H9 (cell line): ENCODE measurements at regions not wholly inside any gene's neighbourhood (a gene's known extent, or its start where the extent isn't known, plus 50 kb on each side); places are given as distances from the start of the nearest gene placed in this dataset.

Source experiments
- DNase-seq: peaks from one replicate; pipeline ENCODE4 v3.0.0-alpha.2; 2017
- H2AFZ ChIP-seq: one replicate; pipeline ENCODE4 v1.6.1; 2013; ENCODE audit warnings: mild to moderate bottlenecking, low read length, control low read depth, moderate library complexity
- H2AK5ac ChIP-seq: 2 replicates; pipeline ENCODE4 v1.6.1; 2013; ENCODE audit warnings: low read length, control low read depth, mixed read lengths; ENCODE audit not compliant: insufficient read length
- H2BK120ac ChIP-seq: one replicate; pipeline ENCODE4 v1.6.1; 2013; ENCODE audit warnings: low read depth, mild to moderate bottlenecking, low read length, control low read depth, inconsistent platforms; ENCODE audit not compliant: poor library complexity, severe bottlenecking
- H2BK12ac ChIP-seq: 2 replicates; pipeline ENCODE4 v1.6.1; 2013; ENCODE audit warnings: low read length, control low read depth, mixed read lengths, low read depth; ENCODE audit not compliant: insufficient read length
- H2BK15ac ChIP-seq: 2 replicates; pipeline ENCODE4 v1.6.1; 2013; ENCODE audit warnings: low read depth, low read length, control low read depth
- H2BK20ac ChIP-seq: one replicate; pipeline ENCODE4 v1.6.1; 2013; ENCODE audit warnings: low read depth, mild to moderate bottlenecking, low read length, control low read depth, inconsistent platforms; ENCODE audit not compliant: poor library complexity, severe bottlenecking
- H2BK5ac ChIP-seq: 2 replicates; pipeline ENCODE4 v1.6.1; 2013; ENCODE audit warnings: low read length, control low read depth, mixed read lengths; ENCODE audit not compliant: insufficient read length
- H3K14ac ChIP-seq: 2 replicates; pipeline ENCODE4 v1.6.1; 2013; ENCODE audit warnings: low read length, control low read depth; ENCODE audit not compliant: insufficient read depth
- H3K18ac ChIP-seq: 2 replicates; pipeline ENCODE4 v1.6.1; 2013; ENCODE audit warnings: low read depth, mild to moderate bottlenecking, mixed read lengths, low read length, control low read depth; ENCODE audit not compliant: insufficient read length
- H3K23ac ChIP-seq: 2 replicates; pipeline ENCODE4 v1.6.1; 2013; ENCODE audit warnings: low read length, control low read depth, mixed read lengths, low read depth; ENCODE audit not compliant: insufficient read length
- H3K23me2 ChIP-seq: 2 replicates; pipeline ENCODE4 v1.6.1; 2013; ENCODE audit warnings: low read depth, mild to moderate bottlenecking, mixed read lengths, low read length, control low read depth; ENCODE audit not compliant: insufficient read length, poor library complexity, severe bottlenecking
- H3K27ac ChIP-seq: 2 replicates; pipeline ENCODE4 v1.5.1; 2013; ENCODE audit warnings: low read length, control low read depth, mixed read lengths, low read depth; ENCODE audit not compliant: insufficient read length
- H3K27me3 ChIP-seq: 2 replicates; pipeline ENCODE4 v1.6.1; 2013; ENCODE audit warnings: low read length, control low read depth, inconsistent platforms; ENCODE audit not compliant: insufficient read depth
- H3K4ac ChIP-seq: 2 replicates; pipeline ENCODE4 v1.6.1; 2013; ENCODE audit warnings: low read depth, mild to moderate bottlenecking, control low read depth, inconsistent platforms, low read length, moderate library complexity
- H3K4me1 ChIP-seq: 2 replicates; pipeline ENCODE4 v1.6.1; 2013; ENCODE audit warnings: low read length, control low read depth, inconsistent platforms; ENCODE audit not compliant: insufficient read depth
- H3K4me2 ChIP-seq: 2 replicates; pipeline ENCODE4 v1.6.1; 2013; ENCODE audit warnings: low read length, control low read depth, mixed read lengths; ENCODE audit not compliant: insufficient read length, insufficient read depth
- H3K56ac ChIP-seq: 2 replicates; pipeline ENCODE4 v1.6.1; 2013; ENCODE audit warnings: low read depth, mild to moderate bottlenecking, mixed read lengths, low read length, control low read depth; ENCODE audit not compliant: insufficient read length
- H3K79me1 ChIP-seq: 2 replicates; pipeline ENCODE4 v1.6.1; 2013; ENCODE audit warnings: low read depth, mild to moderate bottlenecking, moderate library complexity, low read length, control low read depth, inconsistent platforms; ENCODE audit not compliant: insufficient read depth, poor library complexity, severe bottlenecking
- H3K79me2 ChIP-seq: 2 replicates; pipeline ENCODE4 v1.6.1; 2013; ENCODE audit warnings: low read length, control low read depth, inconsistent platforms; ENCODE audit not compliant: insufficient read depth
- H3K9ac ChIP-seq: 2 replicates; pipeline ENCODE4 v1.6.1; 2013; ENCODE audit warnings: low read length, control low read depth, mixed read lengths; ENCODE audit not compliant: insufficient read length; ENCODE audit errors: extremely low read depth
- H3K9me3 ChIP-seq: one replicate; pipeline ENCODE4 v1.6.1; 2013; ENCODE audit warnings: low read depth, low read length, inconsistent platforms; ENCODE audit not compliant: control insufficient read depth
- H3T11ph ChIP-seq: one replicate; pipeline ENCODE4 v1.6.1; 2013; ENCODE audit warnings: mild to moderate bottlenecking, low read length, control low read depth, inconsistent platforms
- H4K20me1 ChIP-seq: one replicate; pipeline ENCODE4 v1.6.1; 2013; ENCODE audit not compliant: control insufficient read depth, insufficient read length, insufficient read depth
- H4K5ac ChIP-seq: 2 replicates; pipeline ENCODE4 v1.6.1; 2013; ENCODE audit warnings: low read depth, mild to moderate bottlenecking, mixed read lengths, low read length, control low read depth; ENCODE audit not compliant: insufficient read length
- H4K8ac ChIP-seq: replicated peaks from 2 replicates; pipeline ENCODE4 v1.6.1; 2013; ENCODE audit warnings: low read length, control low read depth, mixed read lengths, low read depth; ENCODE audit not compliant: insufficient read length
- H4K91ac ChIP-seq: 2 replicates; pipeline ENCODE4 v1.6.1; 2013; ENCODE audit warnings: low read depth, mild to moderate bottlenecking, moderate library complexity, mixed read lengths, low read length, control low read depth; ENCODE audit not compliant: insufficient read length
- H3K27ac Mint-ChIP-seq, 3 experiments: 2 replicates in 2 of 3; 3 replicates in 1 of 3; pipeline ENCODE4 v1.8.0; 2020 to 2021; ENCODE audit warnings: mixed read lengths in 3 of 3, mild to moderate bottlenecking in 1 of 3, moderate library complexity in 1 of 3
- H3K27me3 Mint-ChIP-seq: 2 replicates; pipeline ENCODE4 v1.8.0; 2021; ENCODE audit warnings: low read depth, mild to moderate bottlenecking, moderate library complexity, mixed read lengths
- H3K36me3 Mint-ChIP-seq, 3 experiments: 2 replicates in 2 of 3; 3 replicates in 1 of 3; pipeline ENCODE4 v1.8.0; 2020 to 2021; ENCODE audit warnings: low read depth in 3 of 3, mixed read lengths in 3 of 3; ENCODE audit not compliant: insufficient read depth in 1 of 3
- H3K4me1 Mint-ChIP-seq, 2 experiments: 2 replicates each; pipeline ENCODE4 v1.8.0; 2020; ENCODE audit warnings: mixed read lengths in 2 of 2
- H3K4me3 Mint-ChIP-seq, 2 experiments: 2 replicates in 1 of 2; 3 replicates in 1 of 2; pipeline ENCODE4 v1.8.0; 2020 to 2021; ENCODE audit warnings: mild to moderate bottlenecking in 2 of 2, mixed read lengths in 2 of 2, moderate library complexity in 1 of 2
- H3K9me3 Mint-ChIP-seq, 2 experiments: 2 replicates in 1 of 2; 3 replicates in 1 of 2; pipeline ENCODE4 v1.8.0; 2020; ENCODE audit warnings: mild to moderate bottlenecking in 2 of 2, mixed read lengths in 2 of 2, moderate library complexity in 1 of 2
- WGBS: extraction: QIAGEN DNeasy Blood & Tissue Kit; methylation state at CpG from one replicate; pipeline ENCODE4 v1.1.7; 2013; ENCODE audit warnings: missing lambda C conversion rate, low lambda C conversion rate, mixed read lengths; ENCODE audit not compliant: insufficient read length; ENCODE audit errors: extremely low coverage; 5-methylcytosine and 5-hydroxymethylcytosine counted together
- TF ChIP-seq, protein P1 (sequence below): fragments of 200-600 bp; sonication (generic); conservative IDR thresholded peaks from 3 replicates; pipeline ENCODE4 v1.8.0; 2021; ENCODE audit warnings: antibody characterized with exemption, mild to moderate bottlenecking

DNA sequence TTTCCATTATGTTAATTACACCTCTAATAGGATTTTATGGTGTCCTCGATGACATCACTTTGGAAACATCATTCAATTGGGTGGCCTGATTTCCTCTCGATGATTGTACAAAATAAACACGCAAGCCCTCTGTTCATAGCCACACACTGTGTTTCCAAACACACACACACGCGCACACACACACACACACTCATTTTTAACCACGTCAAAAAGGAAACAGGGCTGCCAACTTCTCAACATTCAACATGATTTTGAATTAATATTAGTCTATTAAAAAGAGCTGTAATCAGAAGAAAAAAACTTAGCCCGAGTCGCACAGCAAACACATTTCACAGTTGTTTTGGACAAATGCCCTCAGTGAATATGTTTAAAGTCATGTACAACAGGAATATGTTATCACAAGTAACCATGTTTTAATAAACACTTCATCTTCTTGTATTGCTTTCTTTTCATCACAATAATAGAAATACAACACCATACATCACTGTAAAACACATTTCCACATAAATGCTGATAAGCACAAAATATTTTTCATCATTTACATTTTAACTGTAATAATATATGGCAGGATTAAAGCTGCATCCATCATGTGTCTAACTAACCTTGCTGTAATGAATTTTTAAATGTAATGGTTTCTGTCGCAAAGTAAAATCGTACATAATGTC lies 219.1 kb upstream of the IRX3 start:
- H2AFZ ChIP-seq, result no peak overlapping the region
- Mint-ChIP-seq H3K27me3 (peaks cover 5% of the 10 kb centered on the region), H3K4me3 (no peak overlapping the region), H3K4me1 (peaks cover 51 to 66% of the 10 kb centered on the region in 2 experiments), H3K27ac (no peak overlapping the region; a peak in 1 of 7 replicates), H3K9me3 (no peaks in the 10 kb centered on the region; a peak in 1 of 5 replicates), H3K36me3 (peaks cover 0 to 2% (median 0%) of the 10 kb centered on the region in 3 experiments; a peak in 1 of 7 replicates)
- peaks cover 4% of the 10 kb centered on the region for H3K4me1 ChIP-seq
- H4K91ac ChIP-seq, result no peak overlapping the region
- no peak overlapping the region for H3K27ac ChIP-seq
- H3T11ph ChIP-seq, result no peak overlapping the region
- no CpG with 5 or more reads among the region's 10 CpGs for WGBS
- H2BK5ac ChIP-seq, result no peak overlapping the region
- TF ChIP-seq, protein P1, sequence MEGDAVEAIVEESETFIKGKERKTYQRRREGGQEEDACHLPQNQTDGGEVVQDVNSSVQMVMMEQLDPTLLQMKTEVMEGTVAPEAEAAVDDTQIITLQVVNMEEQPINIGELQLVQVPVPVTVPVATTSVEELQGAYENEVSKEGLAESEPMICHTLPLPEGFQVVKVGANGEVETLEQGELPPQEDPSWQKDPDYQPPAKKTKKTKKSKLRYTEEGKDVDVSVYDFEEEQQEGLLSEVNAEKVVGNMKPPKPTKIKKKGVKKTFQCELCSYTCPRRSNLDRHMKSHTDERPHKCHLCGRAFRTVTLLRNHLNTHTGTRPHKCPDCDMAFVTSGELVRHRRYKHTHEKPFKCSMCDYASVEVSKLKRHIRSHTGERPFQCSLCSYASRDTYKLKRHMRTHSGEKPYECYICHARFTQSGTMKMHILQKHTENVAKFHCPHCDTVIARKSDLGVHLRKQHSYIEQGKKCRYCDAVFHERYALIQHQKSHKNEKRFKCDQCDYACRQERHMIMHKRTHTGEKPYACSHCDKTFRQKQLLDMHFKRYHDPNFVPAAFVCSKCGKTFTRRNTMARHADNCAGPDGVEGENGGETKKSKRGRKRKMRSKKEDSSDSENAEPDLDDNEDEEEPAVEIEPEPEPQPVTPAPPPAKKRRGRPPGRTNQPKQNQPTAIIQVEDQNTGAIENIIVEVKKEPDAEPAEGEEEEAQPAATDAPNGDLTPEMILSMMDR, result no peak
- no peak overlapping the region for H3K14ac ChIP-seq
- no peak overlapping the region for H4K8ac ChIP-seq
- H4K20me1 ChIP-seq, result no peaks in the 10 kb centered on the region
- H3K79me1 ChIP-seq, result no peaks in the 10 kb centered on the region
- no peak overlapping the region for H3K4me2 ChIP-seq
- H3K9ac ChIP-seq, result no peak overlapping the region
- no peak overlapping the region for H4K5ac ChIP-seq
- no peaks in the 10 kb centered on the region for H3K9me3 ChIP-seq
- H2AK5ac ChIP-seq, result no peak overlapping the region
- no peak overlapping the region for H3K18ac ChIP-seq
- no peaks in the 10 kb centered on the region for H3K27me3 ChIP-seq
- no peak overlapping the region for H2BK15ac ChIP-seq
- no peak overlapping the region for H2BK120ac ChIP-seq
- no peaks in the 10 kb centered on the region for H3K23me2 ChIP-seq
- H3K23ac ChIP-seq, result no peak overlapping the region
- no peak overlapping the region for H3K56ac ChIP-seq
- H2BK20ac ChIP-seq, result no peak overlapping the region
- H3K79me2 ChIP-seq, result no peaks in the 10 kb centered on the region
- no peak overlapping the region for H3K4ac ChIP-seq
- no peak overlapping the region for H2BK12ac ChIP-seq
- DNase-seq, result no peak
